Amniotic stem cell (primary cell): ENCODE measurements at regions not wholly inside any gene's neighbourhood (a gene's known extent, or its start where the extent isn't known, plus 50 kb on each side); places are given as distances from the start of the nearest gene placed in this dataset.

Source experiments
- DNase-seq: peaks from one replicate; lab custom pipeline; 2025; lab: John Stamatoyannopoulos, UW

DNA sequence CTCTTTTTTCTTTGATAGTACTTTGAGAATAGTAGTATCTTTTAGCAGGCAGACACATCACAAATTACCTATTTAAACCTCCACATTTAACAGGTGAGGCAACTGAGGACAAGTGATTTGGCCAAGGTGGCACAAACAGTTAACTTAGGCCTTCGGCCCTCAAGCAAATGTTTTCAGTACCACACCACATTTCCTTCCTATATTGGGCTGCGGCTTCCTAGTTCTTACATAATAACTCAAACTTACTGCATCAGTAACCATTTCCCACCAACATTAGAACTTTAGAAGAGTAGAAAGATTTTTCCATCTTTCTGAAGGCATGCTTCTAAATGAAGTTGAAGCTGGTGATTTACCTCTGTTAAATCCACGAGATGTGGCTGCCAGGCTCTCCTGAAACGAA lies 63.2 kb upstream of the SLC4A4 start:
- DNase-seq: no peak

DNA sequence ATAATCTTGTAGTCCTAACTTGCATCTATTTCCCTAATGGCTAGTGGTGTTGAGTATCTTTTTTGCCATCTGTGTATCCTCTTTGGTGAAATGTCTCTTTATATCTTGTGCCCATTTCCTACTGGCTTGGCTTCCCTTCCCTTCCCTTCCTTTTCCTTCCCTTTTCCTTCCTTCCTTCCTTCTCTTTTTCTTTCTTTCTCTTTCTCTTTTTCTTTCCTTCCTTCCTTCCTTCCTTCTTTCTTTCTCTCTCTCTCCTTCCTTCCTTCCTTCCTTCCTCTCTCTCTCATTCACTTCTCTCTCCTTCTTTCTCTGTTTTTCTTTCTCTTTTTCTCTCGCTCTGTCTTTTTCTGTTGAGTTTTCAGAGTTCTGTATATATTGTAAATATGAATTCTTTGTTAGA lies 61.5 kb upstream of the SLC4A4 start:
- no peak for DNase-seq

DNA sequence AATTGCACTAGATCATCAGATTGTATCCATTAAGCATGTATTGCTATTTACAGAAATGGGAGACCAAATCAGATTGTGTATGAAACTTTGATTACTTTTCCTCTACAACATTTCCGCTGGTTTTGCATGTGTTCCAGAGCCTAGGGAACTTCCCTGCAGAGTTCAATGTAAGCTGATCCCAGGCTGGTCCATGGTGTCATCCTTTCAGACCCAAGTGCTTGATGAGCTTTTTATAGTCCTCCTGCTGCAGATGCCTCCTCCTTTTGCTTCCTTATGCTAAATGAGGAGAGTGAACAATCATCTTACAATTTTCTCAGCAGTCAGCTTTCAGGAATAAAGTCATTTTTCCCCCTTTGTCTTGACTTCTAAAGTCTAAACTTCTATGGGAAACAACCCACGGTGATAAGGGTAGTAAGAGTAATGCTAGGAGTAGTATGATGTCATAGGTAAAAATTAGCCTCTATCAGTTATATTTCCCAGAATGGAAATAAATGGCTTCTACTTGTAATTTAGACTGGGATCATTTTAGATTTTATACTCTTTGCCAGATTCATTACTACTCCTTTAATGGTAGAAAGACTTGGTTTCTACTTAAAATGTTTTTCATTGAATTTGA lies 55.1 kb upstream of the SLC4A4 start:
- no peak for DNase-seq

DNA sequence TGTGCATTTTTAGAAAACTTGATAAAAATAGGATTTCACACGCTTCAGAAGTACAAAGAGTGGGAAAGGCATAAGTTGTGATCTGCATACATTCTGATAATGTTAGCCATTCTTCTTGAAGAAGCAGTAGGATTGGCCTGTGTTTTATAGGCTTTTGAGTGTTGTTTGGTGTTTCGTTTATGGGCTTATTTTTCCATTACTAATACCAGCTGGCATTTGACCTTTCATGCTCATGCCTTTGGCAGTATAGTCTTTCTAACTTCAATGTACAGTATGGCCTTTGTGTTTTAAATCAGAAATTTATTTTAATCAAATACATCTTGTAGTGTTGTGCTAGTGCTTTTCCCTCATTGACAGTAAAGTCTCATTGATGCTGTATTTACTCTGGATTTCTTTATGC lies 51.5 kb upstream of the SLC4A4 start:
- DNase-seq: no peak

DNA sequence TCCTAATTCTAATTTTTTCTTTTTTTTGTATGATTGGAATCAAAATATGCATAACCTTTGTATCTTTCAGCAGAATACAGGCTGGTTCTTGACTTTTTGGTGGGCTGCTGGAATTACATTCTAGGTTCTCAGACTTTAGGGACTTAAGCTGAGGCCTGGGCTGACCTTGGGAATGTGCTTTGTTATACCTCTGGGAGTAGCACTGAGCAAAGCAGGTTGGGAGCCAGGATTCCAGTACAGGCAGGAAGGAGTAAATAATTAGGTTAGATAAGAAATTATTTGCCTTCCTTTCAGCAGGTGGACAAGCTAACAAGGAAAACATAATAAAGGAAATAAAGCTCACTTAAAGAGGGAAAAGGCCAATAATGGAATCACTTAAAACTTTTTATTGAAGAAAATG lies 49.9 kb upstream of the SLC4A4 start:
- DNase-seq: no peak
